ENCODE measurements at regions not wholly inside any gene's neighbourhood (a gene's known extent, or its start where the extent isn't known, plus 50 kb on each side); places are given as distances from the start of the nearest gene placed in this dataset.
"Not testable (repeated sequence)": the region's sequence is repeated elsewhere in the genome, so short reads cannot be mapped to it uniquely, and the experiment has no call there.

DNA sequence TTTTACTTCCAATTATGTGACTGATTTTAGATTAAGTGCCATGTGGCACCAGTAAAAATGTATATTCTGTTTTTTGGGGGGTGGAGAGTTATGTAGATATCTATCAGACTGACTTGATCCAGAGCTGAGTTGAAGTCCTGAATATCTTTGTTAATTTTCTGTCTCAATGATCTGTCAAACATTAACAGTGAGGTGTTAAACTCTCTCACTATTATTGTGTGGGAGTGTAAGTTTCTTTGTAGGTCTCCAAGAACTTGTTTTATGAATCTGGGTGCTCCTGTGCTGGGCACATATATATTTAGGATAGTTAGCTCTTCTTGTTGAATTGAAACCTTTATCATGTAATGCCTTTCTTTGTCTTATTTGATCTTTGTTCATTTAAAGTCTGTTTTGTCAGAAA is 276.5 kb upstream of the USP25 start:
- in situ Hi-C loops (cut with HindIII; ENCODE audit: low pct_ligation_motif_present, low sequenced_read_pairs), result no loop called here
- TF ChIP-seq, protein P1, sequence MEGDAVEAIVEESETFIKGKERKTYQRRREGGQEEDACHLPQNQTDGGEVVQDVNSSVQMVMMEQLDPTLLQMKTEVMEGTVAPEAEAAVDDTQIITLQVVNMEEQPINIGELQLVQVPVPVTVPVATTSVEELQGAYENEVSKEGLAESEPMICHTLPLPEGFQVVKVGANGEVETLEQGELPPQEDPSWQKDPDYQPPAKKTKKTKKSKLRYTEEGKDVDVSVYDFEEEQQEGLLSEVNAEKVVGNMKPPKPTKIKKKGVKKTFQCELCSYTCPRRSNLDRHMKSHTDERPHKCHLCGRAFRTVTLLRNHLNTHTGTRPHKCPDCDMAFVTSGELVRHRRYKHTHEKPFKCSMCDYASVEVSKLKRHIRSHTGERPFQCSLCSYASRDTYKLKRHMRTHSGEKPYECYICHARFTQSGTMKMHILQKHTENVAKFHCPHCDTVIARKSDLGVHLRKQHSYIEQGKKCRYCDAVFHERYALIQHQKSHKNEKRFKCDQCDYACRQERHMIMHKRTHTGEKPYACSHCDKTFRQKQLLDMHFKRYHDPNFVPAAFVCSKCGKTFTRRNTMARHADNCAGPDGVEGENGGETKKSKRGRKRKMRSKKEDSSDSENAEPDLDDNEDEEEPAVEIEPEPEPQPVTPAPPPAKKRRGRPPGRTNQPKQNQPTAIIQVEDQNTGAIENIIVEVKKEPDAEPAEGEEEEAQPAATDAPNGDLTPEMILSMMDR (IDR thresholded peaks at IDR 0.05; ENCODE audit: low read depth, low read length, missing control alignments), result no peak
- Histone ChIP-seq H3K4me3 (ENCODE audit: low read depth, low read length) (no peak overlapping the region), H3K27me3 (replicated peaks) (no peaks in the 10 kb centered on the region), H3K27ac (no peak overlapping the region), H3K36me3 (replicated peaks) (no peaks in the 10 kb centered on the region)
- DNase-seq, result no peak

DNA sequence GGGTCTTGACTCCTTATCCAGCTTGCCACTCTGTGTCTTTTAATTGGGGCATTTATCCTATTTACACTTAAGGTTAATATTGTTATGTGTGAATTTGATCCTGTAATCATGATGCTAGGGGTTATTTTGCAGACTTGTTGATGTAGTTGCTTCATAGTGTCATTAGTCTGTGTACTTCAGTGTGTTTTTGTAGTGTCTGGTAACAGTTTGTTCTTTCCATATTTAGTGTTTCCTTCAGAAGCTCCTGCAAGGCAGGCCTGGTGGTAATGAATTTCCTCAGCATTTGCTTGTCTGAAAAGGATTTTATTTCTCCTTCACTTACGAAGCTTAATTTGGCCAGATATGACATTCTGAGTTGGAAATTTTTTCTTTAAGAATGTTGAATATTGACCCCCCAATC is 276.0 kb upstream of the USP25 start:
- in situ Hi-C loops (cut with HindIII; ENCODE audit: low pct_ligation_motif_present, low sequenced_read_pairs); H3K36me3 ChIP-seq (replicated peaks); H3K27ac ChIP-seq; DNase-seq; H3K27me3 ChIP-seq (replicated peaks); H3K4me3 ChIP-seq (ENCODE audit: low read depth, low read length): not testable (repeated sequence)

DNA sequence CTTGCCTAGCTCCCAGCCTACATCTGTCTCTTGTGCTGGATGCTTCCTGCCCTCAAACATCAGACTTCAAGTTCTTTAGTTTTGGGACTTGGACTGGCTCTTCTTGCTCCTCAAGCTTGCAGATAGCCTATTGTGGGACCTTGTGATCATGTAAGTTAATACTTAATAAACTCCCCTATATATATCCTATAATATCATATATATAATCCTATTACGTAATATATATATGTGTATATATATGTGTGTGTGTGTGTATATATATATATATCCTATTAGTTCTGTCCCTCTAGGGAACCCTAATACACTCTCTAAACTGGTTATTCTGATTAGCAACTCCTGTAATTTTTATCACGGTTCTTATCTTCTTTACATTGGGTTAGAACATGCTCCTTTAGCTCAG is 274.9 kb upstream of the USP25 start:
- H3K36me3 ChIP-seq (replicated peaks); DNase-seq; in situ Hi-C loops (cut with HindIII; ENCODE audit: low pct_ligation_motif_present, low sequenced_read_pairs); H3K27ac ChIP-seq; H3K4me3 ChIP-seq (ENCODE audit: low read depth, low read length); H3K27me3 ChIP-seq (replicated peaks): not testable (repeated sequence)

DNA sequence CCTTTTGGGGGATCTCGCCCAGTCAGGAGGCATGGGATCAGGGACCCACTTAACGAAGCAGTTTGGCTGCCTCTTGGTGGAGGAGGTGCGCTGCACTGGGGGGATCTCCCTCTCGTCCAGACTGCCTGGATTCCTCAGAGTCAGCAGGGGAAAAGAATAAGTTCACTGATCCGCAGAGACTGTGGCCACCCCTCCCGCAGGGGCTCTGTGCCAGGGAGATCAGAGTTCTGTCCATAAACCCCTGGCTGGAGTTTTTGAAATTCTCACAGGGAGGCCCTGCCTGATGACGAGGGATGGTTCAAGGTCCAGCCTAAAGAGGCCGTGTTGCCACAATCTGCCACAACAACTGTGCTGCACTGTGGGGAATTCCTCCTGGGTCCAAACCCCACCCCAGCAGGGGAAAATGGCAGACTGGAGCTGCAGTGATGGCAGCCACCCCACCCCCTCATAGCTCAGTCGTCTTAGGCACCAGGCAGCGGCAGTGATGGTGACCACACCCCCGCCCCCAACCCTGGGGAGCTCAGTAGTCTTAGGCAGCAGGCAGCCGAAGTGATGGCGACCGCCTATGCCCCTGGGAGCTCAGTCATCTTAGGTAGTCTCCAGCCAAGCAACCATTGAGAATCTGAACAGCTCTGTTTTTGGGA is 273.8 kb upstream of the USP25 start:
- in situ Hi-C loops (cut with HindIII; ENCODE audit: low pct_ligation_motif_present, low sequenced_read_pairs), result no loop called here
- H3K27ac ChIP-seq, result no peak overlapping the region
- DNase-seq, result no peak
- H3K4me3 ChIP-seq (ENCODE audit: low read depth, low read length), result no peak overlapping the region
- no peaks in the 10 kb centered on the region for H3K27me3 ChIP-seq (replicated peaks)
- no peaks in the 10 kb centered on the region for H3K36me3 ChIP-seq (replicated peaks)
- TF ChIP-seq, protein P1 (IDR thresholded peaks at IDR 0.05; ENCODE audit: low read depth, low read length, missing control alignments), result no peak

DNA sequence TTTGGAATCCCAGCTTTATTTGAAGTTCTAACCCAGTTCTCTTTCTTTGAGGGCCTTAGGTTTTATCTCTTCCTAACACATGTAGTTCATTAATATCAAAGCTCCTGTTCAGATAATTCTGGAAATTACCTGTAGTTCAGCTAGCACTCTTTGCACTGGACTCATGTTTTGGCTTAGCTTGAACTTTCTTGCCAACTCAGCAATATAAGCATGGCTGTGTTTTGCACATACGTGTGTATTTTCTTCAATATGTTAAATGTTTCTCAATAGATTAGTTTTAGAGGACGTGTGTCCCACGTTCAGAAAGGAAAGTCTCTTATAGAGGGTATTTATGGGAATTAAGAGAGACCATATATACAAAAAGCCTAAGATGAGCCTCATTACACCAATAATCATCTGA is 271.8 kb upstream of the USP25 start:
- no peak for DNase-seq
- in situ Hi-C loops (cut with HindIII; ENCODE audit: low pct_ligation_motif_present, low sequenced_read_pairs), result no loop called here
- H3K27me3 ChIP-seq (replicated peaks), result no peaks in the 10 kb centered on the region
- H3K4me3 ChIP-seq (ENCODE audit: low read depth, low read length), result no peak overlapping the region
- no peak overlapping the region for H3K27ac ChIP-seq
- H3K36me3 ChIP-seq (replicated peaks), result no peaks in the 10 kb centered on the region
- TF ChIP-seq, protein P1 (IDR thresholded peaks at IDR 0.05; ENCODE audit: low read depth, low read length, missing control alignments), result no peak

DNA sequence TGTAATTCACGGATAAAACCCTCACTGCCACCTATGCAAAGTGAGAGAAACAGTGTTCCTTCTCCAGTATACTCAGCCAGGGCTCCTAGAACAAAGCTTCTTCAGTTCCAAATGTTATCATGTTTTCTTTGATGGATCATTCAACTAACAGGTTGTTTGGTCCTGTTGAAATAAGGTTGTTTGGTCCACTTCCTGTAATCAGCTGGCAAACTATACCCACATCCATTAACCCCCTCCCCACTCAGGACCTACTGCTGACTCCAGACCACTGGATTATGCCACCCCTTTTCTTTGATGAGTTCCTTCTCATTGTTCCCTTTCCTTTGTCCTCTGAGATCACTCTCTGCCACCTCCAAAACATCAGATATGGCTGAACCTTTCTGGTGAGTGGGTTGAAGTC is 267.7 kb upstream of the USP25 start:
- in situ Hi-C loops (cut with HindIII; ENCODE audit: low pct_ligation_motif_present, low sequenced_read_pairs), result no loop called here
- Histone ChIP-seq H3K4me3 (ENCODE audit: low read depth, low read length) (no peak overlapping the region), H3K27me3 (replicated peaks) (no peaks in the 10 kb centered on the region), H3K27ac (no peak overlapping the region), H3K36me3 (replicated peaks) (no peaks in the 10 kb centered on the region)
- TF ChIP-seq, protein P1 (IDR thresholded peaks at IDR 0.05; ENCODE audit: low read depth, low read length, missing control alignments), result no peak
- DNase-seq, result no peak

DNA sequence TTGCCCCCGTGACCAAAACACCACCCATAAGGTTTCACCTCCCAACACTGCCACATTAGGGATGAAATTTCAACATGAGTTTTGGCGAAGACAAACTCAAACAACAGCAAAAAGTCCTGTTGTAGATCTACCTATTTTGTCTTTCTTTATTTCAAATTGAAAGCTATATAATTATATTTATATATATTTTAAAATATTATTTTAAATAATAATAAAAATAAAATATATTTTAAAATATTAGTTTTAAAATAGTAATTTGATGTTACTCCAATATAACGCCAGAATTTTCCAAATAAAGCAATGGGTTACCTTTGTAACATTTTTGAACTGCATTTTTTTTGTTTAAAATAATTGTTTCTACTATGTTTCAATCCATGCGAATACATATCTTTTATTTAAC is 263.5 kb upstream of the USP25 start:
- H3K36me3 ChIP-seq (replicated peaks), result no peaks in the 10 kb centered on the region
- no peak overlapping the region for H3K4me3 ChIP-seq (ENCODE audit: low read depth, low read length)
- TF ChIP-seq, protein P1 (IDR thresholded peaks at IDR 0.05; ENCODE audit: low read depth, low read length, missing control alignments), result no peak
- H3K27me3 ChIP-seq (replicated peaks), result no peaks in the 10 kb centered on the region
- no peak overlapping the region for H3K27ac ChIP-seq
- in situ Hi-C loops (cut with HindIII; ENCODE audit: low pct_ligation_motif_present, low sequenced_read_pairs), result no loop called here
- no peak for DNase-seq

Measured in brain microvascular endothelial cell (primary cell).